Glomerular endothelial cell (primary cell): ENCODE measurements at regions not wholly inside any gene's neighbourhood (a gene's known extent, or its start where the extent isn't known, plus 50 kb on each side); places are given as distances from the start of the nearest gene placed in this dataset.
"Not testable (repeated sequence)": the region's sequence is repeated elsewhere in the genome, so short reads cannot be mapped to it uniquely, and the experiment has no call there.

Experiments
- DNase-seq: peaks from one replicate; pipeline ENCODE4 v3.0.0-alpha.2; 2011; ENCODE audit warnings: low read depth, low spot score; ENCODE audit errors: extremely low read depth

- DNase-seq, result no peak
Measured at GRCh38 chr20:53823121-53823764, 229.6 kb upstream of the ZNF217 start.

GRCh38 chr20:53822534-53822933 is 228.9 kb upstream of the ZNF217 start:
- DNase-seq, result no peak

GRCh38 chr20:53819973-53820451 is 226.4 kb upstream of the ZNF217 start:
- no peak for DNase-seq

- no peak for DNase-seq
Measured at GRCh38 chr20:53818457-53819177, 225.0 kb upstream of the ZNF217 start.

GRCh38 chr20:53817513-53817912 is 223.9 kb upstream of the ZNF217 start:
- not testable (repeated sequence) for DNase-seq

- no peak for DNase-seq
Measured at GRCh38 chr20:53816872-53817398, 223.3 kb upstream of the ZNF217 start.

- DNase-seq, result no peak
Measured at GRCh38 chr20:53815509-53815908, 221.9 kb upstream of the ZNF217 start.

GRCh38 chr20:53814060-53814459 is 220.4 kb upstream of the ZNF217 start:
- DNase-seq, result no peak

GRCh38 chr20:53813636-53814035 is 220.0 kb upstream of the ZNF217 start:
- no peak for DNase-seq

GRCh38 chr20:53811577-53811976 is 217.9 kb upstream of the ZNF217 start:
- no peak for DNase-seq

GRCh38 chr20:53810661-53811355 is 217.2 kb upstream of the ZNF217 start:
- DNase-seq, result no peak

- DNase-seq, result no peak
Measured at GRCh38 chr20:53809728-53810365, 216.2 kb upstream of the ZNF217 start.

GRCh38 chr20:53809217-53809616 is 215.6 kb upstream of the ZNF217 start:
- no peak for DNase-seq

- DNase-seq, result no peak
Measured at GRCh38 chr20:53808733-53809132, 215.1 kb upstream of the ZNF217 start.

GRCh38 chr20:53808302-53808701 is 214.7 kb upstream of the ZNF217 start:
- DNase-seq, result not testable (repeated sequence)

GRCh38 chr20:53806683-53807401 is 213.2 kb upstream of the ZNF217 start:
- no peak for DNase-seq

- DNase-seq, result no peak
Measured at GRCh38 chr20:53805895-53806384, 212.3 kb upstream of the ZNF217 start.

GRCh38 chr20:53804920-53805894 is 211.6 kb upstream of the ZNF217 start:
- no peak for DNase-seq

- DNase-seq, result not testable (repeated sequence)
Measured at GRCh38 chr20:53804308-53804707, 210.7 kb upstream of the ZNF217 start.
